Keratinocyte (primary cell): ENCODE measurements at regions not wholly inside any gene's neighbourhood (a gene's known extent, or its start where the extent isn't known, plus 50 kb on each side); places are given as distances from the start of the nearest gene placed in this dataset.
A peak's percentile ranks its signal among the peaks of the same experiment; 100 is the strongest.

Experiments used
- DNase-seq: peaks from one replicate; pipeline ENCODE4 v3.0.0-alpha.2; 2011; ENCODE audit warnings: low read depth, missing footprints, low spot score
- FAIRE-seq: peaks from 2 replicates; lab custom pipeline; 2011; peaks lifted over from hg19 to GRCh38; lab: Jason Lieb, UNC
- H2AFZ ChIP-seq: 2 replicates; pipeline ENCODE4 v1.6.0; 2012; ENCODE audit warnings: low read length, control low read depth, inconsistent platforms; ENCODE audit not compliant: control insufficient read depth
- H3K27ac ChIP-seq: 2 replicates; pipeline ENCODE4 v1.5.1; 2011; ENCODE audit warnings: low read length; ENCODE audit not compliant: control insufficient read depth, insufficient read depth
- H3K27me3 ChIP-seq: 3 replicates; pipeline ENCODE4 v1.6.0; 2011; ENCODE audit warnings: low read length; ENCODE audit not compliant: control insufficient read depth, insufficient read depth; ENCODE audit errors: extremely low read depth
- H3K36me3 ChIP-seq, 2 experiments: 2 replicates in 1 of 2; 3 replicates in 1 of 2; pipeline ENCODE4 v1.5.1; 2011; ENCODE audit warnings: low read length in 2 of 2, mild to moderate bottlenecking in 1 of 2; ENCODE audit not compliant: control insufficient read depth in 2 of 2, insufficient read depth in 2 of 2; ENCODE audit errors: extremely low read depth in 1 of 2
- H3K4me1 ChIP-seq: 3 replicates; pipeline ENCODE4 v1.5.1; 2011; ENCODE audit warnings: low read length; ENCODE audit not compliant: control insufficient read depth, insufficient read depth; ENCODE audit errors: extremely low read depth
- H3K4me2 ChIP-seq: 3 replicates; pipeline ENCODE4 v1.6.0; 2011; ENCODE audit warnings: low read depth, low read length; ENCODE audit not compliant: control insufficient read depth, insufficient read depth; ENCODE audit errors: extremely low read depth
- H3K4me3 ChIP-seq, 3 experiments: fragments of 200-600 bp in 1 of 3; sonication (generic) in 1 of 3; 2 replicates in 2 of 3; 3 replicates in 1 of 3; pipeline ENCODE4 v1.5.1; 2011 to 2016; ENCODE audit warnings: low read length in 3 of 3, mild to moderate bottlenecking in 3 of 3, control low read depth in 2 of 3, inconsistent platforms in 1 of 3, low read depth in 1 of 3, mixed read lengths in 1 of 3, mixed run types in 1 of 3, moderate library complexity in 1 of 3; ENCODE audit not compliant: control insufficient read depth in 2 of 3, insufficient read depth in 2 of 3; ENCODE audit errors: extremely low read depth in 1 of 3
- H3K79me2 ChIP-seq: 2 replicates; pipeline ENCODE4 v1.6.0; 2012; ENCODE audit warnings: low read length; ENCODE audit not compliant: control insufficient read depth, insufficient read depth
- H3K9ac ChIP-seq: 3 replicates; pipeline ENCODE4 v1.6.0; 2011; ENCODE audit warnings: low read length; ENCODE audit not compliant: control insufficient read depth, insufficient read depth; ENCODE audit errors: extremely low read depth
- H3K9me1 ChIP-seq: 3 replicates; pipeline ENCODE4 v1.6.0; 2011; ENCODE audit warnings: low read length; ENCODE audit not compliant: control insufficient read depth, insufficient read depth; ENCODE audit errors: extremely low read depth
- H3K9me3 ChIP-seq: 2 replicates; pipeline ENCODE4 v1.5.1; 2012; ENCODE audit warnings: low read depth, low read length; ENCODE audit not compliant: control insufficient read depth
- H4K20me1 ChIP-seq: 3 replicates; pipeline ENCODE4 v1.6.0; 2011; ENCODE audit warnings: low read length; ENCODE audit not compliant: control insufficient read depth, insufficient read depth; ENCODE audit errors: extremely low read depth
- CTCF ChIP-seq, 3 experiments: IDR thresholded peaks in 1 of 3; conservative IDR thresholded peaks in 1 of 3; optimal IDR thresholded peaks in 1 of 3; 2 replicates in 2 of 3; 3 replicates in 1 of 3; pipeline versions ENCODE3 to v1.5.1; 2011; ENCODE audit warnings: low read length in 3 of 3, mild to moderate bottlenecking in 3 of 3, moderate library complexity in 2 of 3, control low read depth in 1 of 3, inconsistent platforms in 1 of 3; ENCODE audit not compliant: insufficient read depth in 2 of 3; ENCODE audit errors: extremely low read depth in 1 of 3
- EZH2 ChIP-seq: IDR thresholded peaks from one replicate; pipeline ENCODE4 v1.6.1; 2012; ENCODE audit warnings: inconsistent platforms, mild to moderate bottlenecking, low read length, moderate library complexity
- dilution Hi-C: fragments of 300-500 bp; cut with MboI; formaldehyde crosslinking; loops from one replicate; pipeline ENCODE4 v1.7.0; 2020; ENCODE audit warnings: low sequenced_read_pairs; ENCODE audit not compliant: extremely low pct_ligation_motif_present

GRCh38 chr6:11413728-11414127 lies 123.8 kb upstream of the TMEM170B start:
- dilution Hi-C loops: no loop called here
- TF ChIP-seq CTCF (optimal IDR thresholded peaks at IDR 0.05 in 1 of 3, IDR thresholded peaks at IDR 0.05 in 1 of 3, conservative IDR thresholded peaks at IDR 0.05 in 1 of 3; ENCODE audit: extremely low read depth in 1 of 3, insufficient read depth in 2 of 3, low read length in 3 of 3) (no peak), EZH2 (no peak)
- Histone ChIP-seq H3K4me2 (no peak overlapping the region), H2AFZ (no peak overlapping the region), H3K4me1 (peaks cover 19% of the 10 kb centered on the region), H3K4me3 (no peak overlapping the region), H3K36me3 (no peaks in the 10 kb centered on the region), H3K79me2 (no peaks in the 10 kb centered on the region), H4K20me1 (no peaks in the 10 kb centered on the region), H3K9ac (no peak overlapping the region), H3K9me3 (no peaks in the 10 kb centered on the region), H3K9me1 (no peaks in the 10 kb centered on the region), H3K27ac (peak overlapping the region; percentile 76), H3K27me3 (no peaks in the 10 kb centered on the region)
- FAIRE-seq: no peak
- DNase-seq: no peak

- TF ChIP-seq EZH2: no peak
- no peak for TF ChIP-seq CTCF (optimal IDR thresholded peaks at IDR 0.05 in 1 of 3, IDR thresholded peaks at IDR 0.05 in 1 of 3, conservative IDR thresholded peaks at IDR 0.05 in 1 of 3; ENCODE audit: extremely low read depth in 1 of 3, insufficient read depth in 2 of 3, low read length in 3 of 3)
- no peak overlapping the region for H3K4me2 ChIP-seq
- H3K9me3 ChIP-seq: no peaks in the 10 kb centered on the region
- H3K9ac ChIP-seq: no peak overlapping the region
- no peaks in the 10 kb centered on the region for H4K20me1 ChIP-seq
- dilution Hi-C loops: no loop called here
- H3K4me3 ChIP-seq: no peak overlapping the region
- no peaks in the 10 kb centered on the region for H3K9me1 ChIP-seq
- DNase-seq: no peak
- no peaks in the 10 kb centered on the region for H3K79me2 ChIP-seq
- no peaks in the 10 kb centered on the region for H3K27me3 ChIP-seq
- peaks cover 19% of the 10 kb centered on the region for H3K4me1 ChIP-seq
- H2AFZ ChIP-seq: no peak overlapping the region
- FAIRE-seq: no peak
- H3K27ac ChIP-seq: no peak overlapping the region
- H3K36me3 ChIP-seq: no peaks in the 10 kb centered on the region
Measured at GRCh38 chr6:11413117-11413687, 124.3 kb upstream of the TMEM170B start.
